ENCODE measurements at regions not wholly inside any gene's neighbourhood (a gene's known extent, or its start where the extent isn't known, plus 50 kb on each side); places are given as distances from the start of the nearest gene placed in this dataset.

DNA sequence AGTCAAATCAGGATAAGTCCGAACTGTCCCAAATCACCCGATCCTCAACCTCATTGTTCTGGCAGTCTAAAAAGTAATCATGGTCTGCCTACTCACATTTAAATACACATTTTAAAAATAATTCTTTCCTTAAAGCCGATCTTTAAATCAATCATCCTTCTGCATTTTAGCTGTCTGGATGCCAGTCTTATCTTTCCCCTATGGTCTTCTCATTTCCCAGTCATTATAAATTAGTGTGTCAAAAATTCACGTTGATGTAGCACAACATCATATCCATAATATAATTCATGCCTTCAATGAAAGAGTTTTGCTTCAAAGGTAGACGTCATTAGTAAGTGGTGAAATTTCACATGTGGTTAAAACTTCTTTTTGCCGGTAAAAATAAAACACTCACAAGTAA, 108.1 kb upstream of the FRG1 start:
- 93% methylated on average over 2 of the region's 6 CpGs; no CpG with 5 or more reads in 1 of the 2 experiments for WGBS, 2 experiments (ENCODE audit: extremely low coverage in 2 of 2, insufficient read length in 1 of 2)
- ChIA-PET CTCF (no interaction called here), POLR2A (ENCODE audit: unreplicated experiment) (no interaction called here)
- BruUV-seq (replicated peaks): no TSS peak
- Histone ChIP-seq H4K8ac (ENCODE audit: low read depth in 2 of 2, low read length in 2 of 2) (no peak overlapping the region), H3K18ac (ENCODE audit: low read depth, low read length) (no peak overlapping the region), H2AK5ac (ENCODE audit: low read depth, low read length) (no peak overlapping the region), H3K4me2 (ENCODE audit: low read depth, low read length) (no peak overlapping the region), H3K23ac (ENCODE audit: low read depth, low read length) (no peak overlapping the region), H4K20me1 (ENCODE audit: insufficient read depth, low read length) (no peaks in the 10 kb centered on the region), H3K56ac (ENCODE audit: extremely low read depth, insufficient read depth, low read length) (no peak overlapping the region), H2AFZ (replicated peaks; ENCODE audit: low read length, poor library complexity) (no peak overlapping the region), H2AK9ac (replicated peaks; ENCODE audit: low read depth, low read length, poor library complexity) (no peak overlapping the region), H3K4me1 (ENCODE audit: control insufficient read depth, insufficient read depth, low read length) (no peaks in the 10 kb centered on the region), H3K9me3 (ENCODE audit: control insufficient read depth, insufficient read depth, low read length) (peaks cover 26% of the 10 kb centered on the region), H3K27ac (ENCODE audit: insufficient read depth, low read length) (no peak overlapping the region), H3K4me3 (ENCODE audit: insufficient read depth, low read depth, low read length) (no peak overlapping the region), H3K79me1 (ENCODE audit: low read depth in 1 of 2, low read length in 2 of 2) (no peaks in the 10 kb centered on the region), H4K91ac (ENCODE audit: insufficient read depth, low read depth, low read length) (no peak overlapping the region), H2BK120ac (ENCODE audit: low read depth, low read length) (no peak overlapping the region), H3K4ac (ENCODE audit: low read depth, low read length) (no peak overlapping the region), H3K36me3 (ENCODE audit: control insufficient read depth, insufficient read depth, low read length) (no peaks in the 10 kb centered on the region), H3K27me3 (ENCODE audit: control insufficient read depth, insufficient read depth, low read length) (no peaks in the 10 kb centered on the region), H2BK15ac (ENCODE audit: low read depth, low read length) (no peak overlapping the region), H2BK20ac (ENCODE audit: low read depth, low read length) (no peak overlapping the region), H2BK5ac (ENCODE audit: low read depth, low read length, poor library complexity, severe bottlenecking) (no peak overlapping the region), H3K14ac (replicated peaks; ENCODE audit: low read depth, low read length) (no peak overlapping the region), H4K5ac (ENCODE audit: low read depth, low read length) (no peak overlapping the region), H3K9me1 (ENCODE audit: insufficient read depth, low read length) (no peaks in the 10 kb centered on the region), H3K9ac (ENCODE audit: low read depth, low read length) (no peak overlapping the region)
- DNase-seq (no peak), ATAC-seq (ENCODE audit: low read depth) (no peak)
- intact Hi-C loops (cut with micrococcal nuclease): no loop called here
- TF ChIP-seq MAFK (IDR thresholded peaks at IDR 0.05; ENCODE audit: low read depth, low read length) (no peak), RAD21 (IDR thresholded peaks at IDR 0.05; ENCODE audit: low read length) (no peak), CHD1 (IDR thresholded peaks at IDR 0.05; ENCODE audit: low read depth, low read length) (no peak), CEBPB (IDR thresholded peaks at IDR 0.05; ENCODE audit: low read depth, low read length) (no peak), MAZ (IDR thresholded peaks at IDR 0.05; ENCODE audit: borderline replicate concordance, low read depth, low read length) (no peak), BHLHE40 (IDR thresholded peaks at IDR 0.05; ENCODE audit: low read depth, low read length) (no peak), NFE2L2 (IDR thresholded peaks at IDR 0.05; ENCODE audit: low read depth, low read length) (no peak), SMC3 (IDR thresholded peaks at IDR 0.05; ENCODE audit: low read depth, low read length) (no peak), RFX5 (IDR thresholded peaks at IDR 0.05; ENCODE audit: low read depth, low read length) (no peak), POLR2A (IDR thresholded peaks at IDR 0.05; ENCODE audit: low read depth, low read length) (no peak), FOS (IDR thresholded peaks at IDR 0.05; ENCODE audit: low read depth, low read length) (no peak)
- TF ChIP-seq, protein P1, sequence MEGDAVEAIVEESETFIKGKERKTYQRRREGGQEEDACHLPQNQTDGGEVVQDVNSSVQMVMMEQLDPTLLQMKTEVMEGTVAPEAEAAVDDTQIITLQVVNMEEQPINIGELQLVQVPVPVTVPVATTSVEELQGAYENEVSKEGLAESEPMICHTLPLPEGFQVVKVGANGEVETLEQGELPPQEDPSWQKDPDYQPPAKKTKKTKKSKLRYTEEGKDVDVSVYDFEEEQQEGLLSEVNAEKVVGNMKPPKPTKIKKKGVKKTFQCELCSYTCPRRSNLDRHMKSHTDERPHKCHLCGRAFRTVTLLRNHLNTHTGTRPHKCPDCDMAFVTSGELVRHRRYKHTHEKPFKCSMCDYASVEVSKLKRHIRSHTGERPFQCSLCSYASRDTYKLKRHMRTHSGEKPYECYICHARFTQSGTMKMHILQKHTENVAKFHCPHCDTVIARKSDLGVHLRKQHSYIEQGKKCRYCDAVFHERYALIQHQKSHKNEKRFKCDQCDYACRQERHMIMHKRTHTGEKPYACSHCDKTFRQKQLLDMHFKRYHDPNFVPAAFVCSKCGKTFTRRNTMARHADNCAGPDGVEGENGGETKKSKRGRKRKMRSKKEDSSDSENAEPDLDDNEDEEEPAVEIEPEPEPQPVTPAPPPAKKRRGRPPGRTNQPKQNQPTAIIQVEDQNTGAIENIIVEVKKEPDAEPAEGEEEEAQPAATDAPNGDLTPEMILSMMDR (conservative IDR thresholded peaks at IDR 0.05; ENCODE audit: low read depth, low read length): no peak
- TF ChIP-seq, protein P2, sequence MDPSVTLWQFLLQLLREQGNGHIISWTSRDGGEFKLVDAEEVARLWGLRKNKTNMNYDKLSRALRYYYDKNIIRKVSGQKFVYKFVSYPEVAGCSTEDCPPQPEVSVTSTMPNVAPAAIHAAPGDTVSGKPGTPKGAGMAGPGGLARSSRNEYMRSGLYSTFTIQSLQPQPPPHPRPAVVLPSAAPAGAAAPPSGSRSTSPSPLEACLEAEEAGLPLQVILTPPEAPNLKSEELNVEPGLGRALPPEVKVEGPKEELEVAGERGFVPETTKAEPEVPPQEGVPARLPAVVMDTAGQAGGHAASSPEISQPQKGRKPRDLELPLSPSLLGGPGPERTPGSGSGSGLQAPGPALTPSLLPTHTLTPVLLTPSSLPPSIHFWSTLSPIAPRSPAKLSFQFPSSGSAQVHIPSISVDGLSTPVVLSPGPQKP (IDR thresholded peaks at IDR 0.05; ENCODE audit: borderline replicate concordance, low read depth, low read length): no peak
- dilution Hi-C loops (cut with HindIII; ENCODE audit: low sequenced_read_pairs, unreplicated experiment): no loop called here
- in situ Hi-C loops (cut with MboI; ENCODE audit: low sequenced_read_pairs): no loop called here

Data from IMR-90 (cell line).